Middle frontal gyrus (tissue), 1 donor: ENCODE measurements at regions not wholly inside any gene's neighbourhood (a gene's known extent, or its start where the extent isn't known, plus 50 kb on each side); places are given as distances from the start of the nearest gene placed in this dataset.

Experiments
- DNase-seq: peaks from one replicate; pipeline ENCODE4 v3.0.0-alpha.2; 2015; ENCODE audit warnings: low spot score; ENCODE audit errors: extremely low spot score

DNA sequence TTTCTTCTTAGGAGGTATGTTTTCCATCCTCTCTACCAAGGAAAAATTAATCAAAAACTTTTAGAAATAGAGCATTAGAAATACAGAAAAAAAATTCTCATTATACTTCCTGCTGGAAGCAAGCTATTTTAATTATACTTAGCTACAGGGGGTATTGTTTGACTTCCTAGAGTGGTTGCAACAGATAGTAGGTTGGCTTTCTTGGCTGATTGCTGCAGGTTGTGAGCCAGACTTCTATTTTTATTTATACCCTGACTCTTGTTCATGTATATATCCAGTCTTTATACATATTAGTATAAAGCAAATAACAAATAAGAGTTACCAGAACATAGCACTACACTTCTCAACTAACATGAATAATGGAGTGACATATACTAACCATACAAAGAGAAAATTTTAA lies 460.8 kb upstream of the REG3G start:
- no peak for DNase-seq

GRCh38 chr2:78568782-78569373 lies 456.6 kb upstream of the REG3G start:
- DNase-seq: no peak

- no peak for DNase-seq
These were observed 449.1 kb upstream of the REG3G start for GRCh38 chr2:78576409-78576808.

DNA sequence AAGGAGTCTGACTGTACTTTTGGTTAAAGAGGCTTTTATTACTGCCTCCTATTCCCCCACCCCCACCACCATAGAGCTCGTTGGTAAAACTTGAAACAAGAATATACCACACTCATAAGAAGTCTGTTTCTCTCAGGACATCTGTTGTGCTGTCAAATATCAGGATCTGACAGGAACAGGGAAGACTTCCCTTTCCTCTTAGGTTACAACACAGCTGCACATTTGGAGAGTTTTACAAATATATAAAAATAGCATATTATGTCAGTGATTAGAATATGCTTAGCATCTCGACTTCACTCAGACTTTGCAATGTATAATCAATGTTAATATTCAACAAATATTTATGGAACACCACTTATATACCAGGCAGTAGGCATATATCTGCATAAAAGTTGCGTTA lies 439.6 kb upstream of the REG3G start:
- no peak for DNase-seq

DNA sequence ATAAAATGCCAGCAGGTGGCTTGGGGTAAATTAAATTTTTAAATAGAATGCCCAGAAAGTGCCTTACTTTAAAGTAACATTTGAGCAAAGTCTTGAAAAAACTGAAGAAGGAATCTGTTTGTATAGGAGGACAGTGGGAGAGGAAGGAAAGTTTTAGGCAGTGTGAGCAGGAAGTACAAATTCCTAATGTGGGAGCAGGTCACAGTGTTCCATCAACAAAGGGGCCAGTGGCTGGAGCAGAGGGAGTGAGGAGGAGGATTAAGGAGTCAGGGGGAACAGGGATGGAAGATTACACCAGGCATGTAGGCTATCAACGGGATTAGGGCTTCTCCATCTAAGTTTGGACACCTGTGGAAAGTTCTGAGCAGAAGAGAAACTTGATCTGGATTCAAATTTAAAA lies 439.2 kb upstream of the REG3G start:
- no peak for DNase-seq

GRCh38 chr2:78589871-78590270 lies 435.6 kb upstream of the REG3G start:
- DNase-seq: no peak

DNA sequence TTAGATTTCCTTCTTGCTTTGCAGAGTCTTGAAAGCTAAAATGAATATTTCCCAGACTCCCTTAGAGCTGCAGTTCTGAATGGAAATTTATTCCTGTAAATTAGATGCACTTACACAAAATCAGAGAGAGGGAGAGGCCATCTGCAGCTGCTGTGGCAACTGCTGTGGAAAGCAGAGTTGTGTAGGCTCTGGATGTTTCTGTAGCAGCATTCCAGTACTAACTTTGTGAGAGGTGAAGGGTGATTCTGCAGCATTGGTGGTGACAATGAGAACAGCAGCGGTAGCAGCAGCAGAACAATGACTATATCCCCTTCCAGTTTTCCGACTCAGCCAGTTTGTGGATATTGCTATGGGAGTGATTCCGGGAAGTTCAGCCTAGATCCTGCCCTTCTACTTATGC lies 433.0 kb upstream of the REG3G start:
- DNase-seq: no peak

DNA sequence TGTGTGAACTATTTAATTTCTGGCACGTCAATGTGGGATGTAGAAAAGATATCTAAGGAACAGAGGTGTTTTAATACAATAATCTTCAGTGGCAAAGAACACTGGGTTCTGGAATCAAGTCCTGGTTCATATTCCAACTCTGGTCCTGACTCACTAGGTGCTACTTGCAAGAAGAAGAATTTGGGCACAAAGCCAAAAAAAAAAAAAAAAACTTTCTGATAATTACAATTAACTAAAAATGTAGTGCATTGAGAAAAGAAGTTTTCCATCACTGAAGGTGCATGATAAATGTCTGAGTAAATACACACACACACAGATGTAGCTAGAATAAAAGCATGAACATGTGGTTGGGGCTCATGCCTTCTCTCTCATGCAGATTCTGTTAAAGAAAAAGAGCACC lies 424.4 kb upstream of the REG3G start:
- DNase-seq: no peak

- no peak for DNase-seq
These were observed 422.6 kb upstream of the REG3G start for GRCh38 chr2:78602862-78603261.

GRCh38 chr2:78606895-78607294 lies 418.6 kb upstream of the REG3G start:
- DNase-seq: no peak

- DNase-seq: no peak
These were observed 410.8 kb upstream of the REG3G start for GRCh38 chr2:78614726-78615125.

DNA sequence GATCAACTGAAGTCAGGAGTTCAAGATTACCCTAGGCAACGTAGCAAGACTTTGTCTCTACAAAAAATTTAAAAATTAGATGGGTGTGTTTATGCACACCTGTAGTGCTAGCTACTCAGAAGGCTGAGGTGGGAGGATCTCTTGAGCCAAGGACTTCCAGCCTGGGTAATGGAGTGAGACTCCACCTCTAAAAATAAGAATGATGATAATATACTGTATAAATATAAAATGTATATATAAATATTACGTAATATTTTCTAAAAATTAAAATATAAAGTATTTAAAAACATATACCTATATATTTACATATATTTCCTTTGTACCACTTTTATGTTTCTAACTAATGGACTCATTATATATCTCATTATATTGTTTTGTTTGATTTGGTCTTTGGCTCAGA lies 409.5 kb upstream of the REG3G start:
- DNase-seq: no peak

DNA sequence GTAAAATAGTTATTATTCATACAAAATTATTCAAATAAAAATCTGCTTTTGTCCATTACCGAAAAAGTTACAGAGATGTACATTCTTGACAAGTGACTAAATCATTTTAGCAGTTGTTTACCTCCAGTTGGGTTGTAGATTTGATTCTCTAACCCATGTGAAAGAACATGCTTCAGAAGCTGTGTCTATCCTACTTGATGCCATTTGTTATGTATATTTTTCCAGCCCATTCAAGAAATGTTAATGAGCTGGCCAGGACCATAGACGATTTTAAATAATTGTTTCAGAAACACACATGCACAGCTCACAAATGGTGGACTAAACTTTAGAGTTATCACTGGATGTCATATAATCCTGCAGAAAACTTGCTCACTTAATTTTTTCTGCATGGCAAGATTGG lies 391.1 kb upstream of the REG3G start:
- no peak for DNase-seq

DNA sequence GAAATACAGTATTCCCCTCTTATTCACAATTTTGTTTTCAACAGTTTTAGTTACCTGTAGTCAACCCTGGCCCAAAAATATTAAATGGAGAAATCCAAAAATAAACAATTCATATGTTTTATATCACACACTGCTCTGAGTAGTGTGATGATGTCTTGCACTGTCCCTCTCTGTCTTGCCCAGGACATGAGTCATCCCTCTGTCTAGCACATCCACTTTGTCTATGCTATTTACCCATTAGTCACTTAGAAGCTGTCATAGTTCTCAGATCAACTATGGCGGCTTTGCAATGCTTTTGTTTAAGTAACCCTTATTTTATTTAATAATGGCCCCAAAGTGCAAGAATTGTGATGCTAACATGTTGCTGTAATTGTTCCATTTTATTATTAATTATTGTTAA lies 380.6 kb upstream of the REG3G start:
- no peak for DNase-seq

DNA sequence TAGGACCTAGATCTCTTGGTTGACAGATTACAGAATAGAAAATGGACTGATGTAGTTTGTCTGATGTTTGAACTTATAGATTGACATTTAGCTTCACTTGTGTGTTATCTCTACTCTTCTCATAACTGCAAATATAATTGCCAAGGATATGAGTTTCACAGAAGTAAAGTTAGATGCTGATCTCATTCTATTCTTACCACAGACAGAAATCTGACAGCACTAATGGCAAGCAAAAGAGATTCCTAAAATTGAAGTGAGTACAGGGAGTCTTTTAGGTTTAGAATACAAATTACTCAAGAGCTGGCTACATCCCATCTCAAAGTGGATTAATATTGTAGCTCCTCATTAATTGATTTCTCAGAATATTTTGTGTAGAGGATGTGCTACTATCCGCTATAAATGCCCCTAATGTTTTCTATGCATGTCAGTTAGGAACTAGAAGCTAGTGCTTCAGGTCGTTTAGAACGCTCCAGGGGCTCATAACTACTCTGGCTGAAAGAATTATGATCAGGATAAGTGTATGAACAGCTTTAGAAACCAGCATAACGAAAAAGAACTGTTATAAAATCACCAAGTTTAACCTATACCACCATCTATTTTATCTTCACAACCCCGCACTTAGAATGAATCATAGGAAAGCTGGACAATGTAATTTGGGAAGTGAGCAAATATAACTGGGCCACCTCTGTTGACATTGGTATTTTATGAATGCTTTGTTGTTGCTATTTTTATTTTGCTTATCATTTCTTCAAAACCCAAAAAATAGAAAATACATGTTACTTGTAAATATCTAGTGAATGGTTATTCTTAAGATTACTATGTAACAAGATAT lies 378.8 kb upstream of the REG3G start:
- no peak for DNase-seq

GRCh38 chr2:78648558-78648957 lies 376.9 kb upstream of the REG3G start:
- DNase-seq: no peak

DNA sequence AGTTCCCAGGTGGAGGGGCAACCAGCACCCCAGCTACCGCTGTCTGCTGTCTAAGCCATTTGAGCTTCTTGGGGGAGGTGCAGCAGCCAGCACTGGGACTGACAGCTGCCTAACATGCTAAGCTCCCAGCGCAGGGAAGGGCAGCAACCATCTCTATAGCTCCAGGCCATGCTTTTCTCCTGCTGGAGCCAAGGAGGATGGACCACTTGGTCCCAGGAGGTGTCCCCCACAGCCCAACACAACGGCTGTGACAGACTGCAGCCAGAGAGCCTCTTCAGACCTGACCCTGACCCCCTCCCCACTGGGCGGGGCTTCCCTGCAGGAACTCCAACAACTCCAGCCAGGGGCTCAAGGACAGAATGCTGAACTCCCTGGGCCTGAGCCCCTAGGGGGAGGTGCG lies 370.6 kb upstream of the REG3G start:
- no peak for DNase-seq

DNA sequence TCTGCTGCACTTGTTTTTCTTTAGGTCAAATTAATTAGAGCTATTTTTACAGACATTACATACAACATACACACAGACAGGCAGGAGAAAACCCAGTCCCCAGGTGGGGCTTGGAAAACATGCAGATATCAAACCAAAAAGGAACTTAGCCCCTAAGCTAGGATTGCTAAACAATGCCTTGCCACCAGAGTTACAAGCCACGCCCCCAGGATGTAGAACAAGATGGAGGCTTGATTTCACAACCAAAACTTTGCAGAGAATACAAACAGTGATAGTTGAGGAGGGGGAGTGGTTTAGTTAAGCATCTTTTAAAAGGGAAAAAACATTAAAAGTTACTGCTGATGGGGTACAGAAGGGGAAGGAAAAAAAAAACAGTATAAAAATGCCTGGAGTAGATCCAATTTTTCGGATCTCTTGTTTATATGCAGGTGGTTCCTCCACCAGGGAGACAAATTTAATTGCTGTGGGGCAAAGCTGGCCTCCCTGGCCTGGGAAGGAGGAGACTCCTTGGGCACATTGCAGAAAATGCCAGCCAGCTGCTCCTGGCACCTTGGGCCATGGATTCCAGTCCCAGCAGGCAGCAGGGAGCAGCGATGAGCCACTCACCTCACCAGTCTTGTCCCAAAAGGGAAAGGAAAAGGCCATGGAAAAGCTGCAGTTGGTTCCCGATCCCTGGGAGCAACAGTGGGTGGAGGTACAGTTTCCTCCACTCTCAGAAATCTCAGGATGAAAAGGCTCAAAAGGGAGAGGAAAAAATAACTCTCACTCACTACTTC lies 348.4 kb upstream of the REG3G start:
- no peak for DNase-seq

DNA sequence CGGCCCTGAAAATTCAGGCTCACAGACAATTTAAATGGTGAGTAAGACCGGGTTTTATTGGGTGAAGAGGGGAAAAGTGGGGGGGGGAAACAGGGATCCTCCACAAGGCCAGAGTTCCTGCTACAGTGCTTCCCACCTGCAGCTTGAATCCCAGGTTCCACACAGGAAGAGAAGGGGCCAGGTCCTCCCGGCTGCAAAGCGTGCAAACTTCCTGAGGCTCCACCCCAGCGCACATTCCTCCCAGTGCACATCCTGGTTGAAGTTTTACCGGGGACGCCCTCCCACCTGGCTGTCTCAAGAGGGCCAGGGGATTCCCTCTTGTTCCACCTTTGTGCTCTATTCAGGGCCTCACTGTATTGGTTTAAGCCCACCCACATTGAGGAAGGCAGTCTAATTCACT lies 347.7 kb upstream of the REG3G start:
- no peak for DNase-seq

DNA sequence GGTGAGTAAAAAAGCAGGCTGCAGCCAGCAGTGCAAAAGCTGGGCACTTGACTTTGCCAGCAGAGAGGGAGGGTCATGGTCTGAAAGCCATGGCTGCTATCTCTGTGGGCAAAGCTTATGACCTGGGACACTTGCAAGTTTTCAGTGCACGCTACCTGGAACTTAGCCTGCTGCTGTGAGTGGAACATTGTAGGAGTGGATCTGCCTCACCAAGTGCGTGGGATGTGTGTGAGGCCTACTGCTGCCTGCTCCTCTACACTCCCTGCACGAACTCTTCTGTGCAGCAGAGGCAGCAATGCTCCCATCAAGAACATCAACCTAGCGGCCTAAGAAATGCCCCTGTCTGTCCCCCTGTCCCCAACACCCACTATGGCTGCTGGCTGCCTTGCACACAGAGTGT lies 344.1 kb upstream of the REG3G start:
- no peak for DNase-seq

DNA sequence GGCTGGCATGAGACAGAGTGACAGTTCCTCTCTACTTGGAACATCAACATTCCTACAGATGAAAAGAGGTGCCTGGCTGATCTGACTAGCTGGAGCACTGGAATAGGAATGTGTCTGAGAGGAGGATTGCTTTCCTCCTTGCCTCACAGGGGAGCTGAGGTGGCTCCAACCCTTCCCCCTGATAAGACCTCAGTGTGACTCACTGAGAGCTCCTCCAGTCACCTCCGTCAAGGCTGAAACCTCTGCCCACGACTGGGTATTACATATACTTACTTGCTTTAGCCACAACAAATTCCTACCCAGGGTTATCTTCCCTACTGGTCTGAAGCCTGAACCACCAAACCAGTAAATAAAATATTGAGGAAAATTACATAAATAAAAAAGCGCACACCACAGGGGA lies 342.7 kb upstream of the REG3G start:
- DNase-seq: no peak

- DNase-seq: no peak
These were observed 338.8 kb upstream of the REG3G start for GRCh38 chr2:78686625-78687153.
